H1 (cell line): ENCODE measurements at regions not wholly inside any gene's neighbourhood (a gene's known extent, or its start where the extent isn't known, plus 50 kb on each side); places are given as distances from the start of the nearest gene placed in this dataset.

Source experiments
- CTCF ChIA-PET: fragments of 300-600 bp; sonication (Branson Sonifier 250); formaldehyde crosslinking; loops from one replicate; lab custom pipeline; 2021; ENCODE audit not compliant: partially characterized antibody; lab: Charles Lee
- POLR2A ChIA-PET: fragments of 300-600 bp; sonication (Branson Sonifier 250); formaldehyde crosslinking; loops from one replicate; lab custom pipeline; 2021; ENCODE audit warnings: inconsistent platforms; ENCODE audit not compliant: partially characterized antibody; lab: Charles Lee
- DNase-seq, 2 experiments: peaks; one replicate each; pipeline versions ENCODE4 v3.0.0 to v3.0.0-alpha.2; 2010 to 2022; ENCODE audit warnings: low spot score in 2 of 2, low read depth in 1 of 2, mixed read lengths in 1 of 2
- FAIRE-seq: peaks from 2 replicates; lab custom pipeline; 2011; peaks lifted over from hg19 to GRCh38; lab: Jason Lieb, UNC
- H2AFZ ChIP-seq: 2 replicates; pipeline ENCODE4 v1.8.1; 2012; ENCODE audit warnings: low read length, inconsistent platforms
- H2AK5ac ChIP-seq: 2 replicates; pipeline ENCODE4 v1.6.1; 2013; ENCODE audit warnings: low read depth, low read length
- H2BK120ac ChIP-seq: replicated peaks from 2 replicates; pipeline ENCODE3; 2013; ENCODE audit warnings: low read depth, low read length, inconsistent platforms
- H2BK12ac ChIP-seq: 2 replicates; pipeline ENCODE4 v1.6.1; 2013; ENCODE audit warnings: low read depth, low read length
- H2BK15ac ChIP-seq: 2 replicates; pipeline ENCODE4 v1.6.1; 2013; ENCODE audit warnings: low read length
- H2BK20ac ChIP-seq: 2 replicates; pipeline ENCODE4 v1.6.1; 2013; ENCODE audit warnings: low read length
- H2BK5ac ChIP-seq: 2 replicates; pipeline ENCODE4 v1.6.1; 2013; ENCODE audit warnings: low read depth, low read length
- H3K14ac ChIP-seq: 2 replicates; pipeline ENCODE4 v1.6.1; 2013; ENCODE audit warnings: inconsistent platforms; ENCODE audit not compliant: insufficient read length
- H3K18ac ChIP-seq: 2 replicates; pipeline ENCODE4 v1.6.1; 2013; ENCODE audit warnings: low read length; ENCODE audit errors: extremely low read depth
- H3K23ac ChIP-seq: 2 replicates; pipeline ENCODE4 v1.6.1; 2013; ENCODE audit warnings: inconsistent platforms; ENCODE audit not compliant: insufficient read length
- H3K23me2 ChIP-seq: 2 replicates; pipeline ENCODE4 v1.6.1; 2013; ENCODE audit warnings: low read depth, low read length
- H3K27ac ChIP-seq: 2 replicates; pipeline ENCODE4 v1.6.1; 2011; ENCODE audit warnings: low read depth, low read length, inconsistent platforms
- H3K27me3 ChIP-seq, 4 experiments: replicated peaks in 1 of 4; 1 replicate in 1 of 4; 2 replicates in 3 of 4; pipeline versions ENCODE4 v1.6.1 to v1.8.1; 2011 to 2013; ENCODE audit warnings: low read length in 3 of 4, mild to moderate bottlenecking in 3 of 4, inconsistent platforms in 2 of 4, mixed read lengths in 2 of 4, moderate library complexity in 1 of 4; ENCODE audit not compliant: control insufficient read depth in 3 of 4, insufficient read depth in 3 of 4; ENCODE audit errors: extremely low read depth in 1 of 4
- H3K36me3 ChIP-seq, 4 experiments: 2 replicates each; pipeline versions ENCODE4 v1.6.1 to v1.8.1; 2011 to 2013; ENCODE audit warnings: mild to moderate bottlenecking in 4 of 4, low read length in 3 of 4, moderate library complexity in 2 of 4, control low read depth in 1 of 4, inconsistent platforms in 1 of 4; ENCODE audit not compliant: insufficient read depth in 4 of 4, control insufficient read depth in 2 of 4
- H3K4ac ChIP-seq: replicated peaks from 2 replicates; pipeline ENCODE3; 2013; ENCODE audit warnings: low read length, low read depth, mixed read lengths, inconsistent platforms; ENCODE audit not compliant: insufficient read length
- H3K4me1 ChIP-seq, 4 experiments: replicated peaks in 1 of 4; 1 replicate in 1 of 4; 2 replicates in 3 of 4; pipeline versions ENCODE4 v1.6.1 to v1.8.1; 2011 to 2013; ENCODE audit warnings: low read length in 3 of 4, inconsistent platforms in 2 of 4, mixed read lengths in 1 of 4; ENCODE audit not compliant: insufficient read depth in 4 of 4, control insufficient read depth in 3 of 4
- H3K4me2 ChIP-seq, 2 experiments: 2 replicates each; pipeline versions ENCODE4 v1.6.1 to v1.8.1; 2011 to 2013; ENCODE audit warnings: low read depth in 2 of 2, low read length in 2 of 2, control low read depth in 1 of 2, inconsistent platforms in 1 of 2, mild to moderate bottlenecking in 1 of 2; ENCODE audit not compliant: insufficient read depth in 1 of 2
- H3K4me3 ChIP-seq, 4 experiments: fragments of 200-600, 300-600 bp in 1 of 4; sonication (generic), shearing (Covaris generic), sonication (Bioruptor Twin) in 1 of 4; 2 replicates each; pipeline versions ENCODE4 v1.5.1 to v1.8.1; 2011 to 2016; ENCODE audit warnings: low read length in 4 of 4, low read depth in 3 of 4, control low read depth in 2 of 4, inconsistent platforms in 2 of 4, mild to moderate bottlenecking in 2 of 4, mixed read lengths in 1 of 4, moderate library complexity in 1 of 4; ENCODE audit not compliant: insufficient read depth in 2 of 4; ENCODE audit errors: extremely low read depth in 1 of 4
- H3K56ac ChIP-seq: replicated peaks from 2 replicates; pipeline ENCODE3; 2013; ENCODE audit warnings: low read depth, mild to moderate bottlenecking, mixed read lengths, low read length, inconsistent platforms; ENCODE audit not compliant: insufficient read length
- H3K79me1 ChIP-seq: 2 replicates; pipeline ENCODE4 v1.6.1; 2013; ENCODE audit warnings: low read depth, low read length, control low read depth
- H3K79me2 ChIP-seq, 2 experiments: 2 replicates each; pipeline versions ENCODE4 v1.6.1 to v1.8.1; 2012 to 2013; ENCODE audit warnings: low read length in 2 of 2, mild to moderate bottlenecking in 2 of 2, inconsistent platforms in 1 of 2; ENCODE audit not compliant: insufficient read depth in 2 of 2, control insufficient read depth in 1 of 2
- H3K9ac ChIP-seq, 4 experiments: replicated peaks in 1 of 4; 1 replicate in 1 of 4; 2 replicates in 3 of 4; pipeline versions ENCODE4 v1.6.1 to v1.8.1; 2011 to 2013; ENCODE audit warnings: low read depth in 3 of 4, low read length in 3 of 4, control low read depth in 2 of 4, mild to moderate bottlenecking in 2 of 4, moderate library complexity in 2 of 4, inconsistent platforms in 1 of 4; ENCODE audit errors: extremely low read depth in 1 of 4
- H3K9me3 ChIP-seq, 2 experiments: 2 replicates each; pipeline versions ENCODE4 v1.6.1 to v1.8.1; 2012 to 2013; ENCODE audit warnings: mild to moderate bottlenecking in 2 of 2, moderate library complexity in 2 of 2, control low read depth in 1 of 2, inconsistent platforms in 1 of 2, low read depth in 1 of 2, low read length in 1 of 2, mixed read lengths in 1 of 2; ENCODE audit not compliant: insufficient read depth in 2 of 2
- H4K20me1 ChIP-seq, 2 experiments: replicated peaks in 1 of 2; 2 replicates each; pipeline versions ENCODE3 to v1.8.1; 2011 to 2013; ENCODE audit warnings: inconsistent platforms in 2 of 2, low read length in 2 of 2, mild to moderate bottlenecking in 1 of 2; ENCODE audit not compliant: insufficient read depth in 2 of 2, control insufficient read depth in 1 of 2
- H4K5ac ChIP-seq: 2 replicates; pipeline ENCODE4 v1.6.1; 2013; ENCODE audit warnings: low read length, low read depth, mixed read lengths, inconsistent platforms; ENCODE audit not compliant: insufficient read length
- H4K8ac ChIP-seq: 2 replicates; pipeline ENCODE4 v1.8.0; 2013; ENCODE audit warnings: mild to moderate bottlenecking, moderate library complexity, low read length, inconsistent platforms; ENCODE audit not compliant: insufficient read depth; ENCODE audit errors: extremely low read depth
- H4K91ac ChIP-seq: replicated peaks from 2 replicates; pipeline ENCODE3; 2013; ENCODE audit warnings: low read length, mixed read lengths, inconsistent platforms; ENCODE audit not compliant: insufficient read length
- CHD2 ChIP-seq: IDR thresholded peaks from 2 replicates; pipeline ENCODE4 v1.6.1; 2012; ENCODE audit warnings: low read length, improper control_type of control experiment
- CREB1 ChIP-seq: IDR thresholded peaks from 2 replicates; pipeline ENCODE4 v1.6.1; 2012; ENCODE audit warnings: inconsistent platforms
- CTCF ChIP-seq, 3 experiments: IDR thresholded peaks; 1 replicate in 2 of 3; 2 replicates in 1 of 3; pipeline versions ENCODE4 v1.5.1 to v1.6.1; 2011; ENCODE audit warnings: low read length in 3 of 3, mild to moderate bottlenecking in 3 of 3, inconsistent platforms in 2 of 3, low read depth in 1 of 3, moderate library complexity in 1 of 3; ENCODE audit not compliant: insufficient read depth in 1 of 3; ENCODE audit errors: control extremely low read depth in 1 of 3
- HDAC6 ChIP-seq: IDR thresholded peaks from one replicate; pipeline ENCODE4 v1.7.1; 2012; ENCODE audit warnings: low read depth, mild to moderate bottlenecking, inconsistent platforms, low read length, moderate library complexity
- RFX5 ChIP-seq: IDR thresholded peaks from 2 replicates; pipeline ENCODE4 v1.6.1; 2011; ENCODE audit warnings: low read depth, low read length, improper control_type of control experiment, borderline replicate concordance
- YY1 ChIP-seq: IDR thresholded peaks from 2 replicates; pipeline ENCODE4 v1.6.1; 2011; ENCODE audit warnings: low read depth, mild to moderate bottlenecking, low read length
- WGBS, 2 experiments: shearing (Covaris generic) in 1 of 2; methylation state at CpG; one replicate each; pipeline versions ENCODE4 v1.1.6 to v1.1.7; 2013 to 2015; ENCODE audit warnings: low lambda C conversion rate in 2 of 2, mixed read lengths in 2 of 2, inconsistent platforms in 1 of 2, low coverage in 1 of 2, missing lambda C conversion rate in 1 of 2; ENCODE audit not compliant: insufficient replicate concordance in 2 of 2, insufficient coverage in 1 of 2, insufficient read length in 1 of 2; ENCODE audit errors: extremely low coverage in 1 of 2, missing lambda C conversion rate in 1 of 2; 5-methylcytosine and 5-hydroxymethylcytosine counted together

- Histone ChIP-seq H3K9ac (no peak overlapping the region), H4K20me1 (peaks cover 1 to 4% of the 10 kb centered on the region in 2 experiments), H3K79me2 (no peaks in the 10 kb centered on the region), H2BK20ac (no peak overlapping the region), H2BK120ac (no peak overlapping the region), H2AK5ac (no peak overlapping the region), H3K23ac (no peak overlapping the region), H3K14ac (no peak overlapping the region), H3K4me3 (no peak overlapping the region), H2BK12ac (no peak overlapping the region), H2AFZ (no peak overlapping the region), H2BK15ac (no peak overlapping the region), H3K18ac (no peak overlapping the region), H4K91ac (no peak overlapping the region), H3K79me1 (no peaks in the 10 kb centered on the region), H3K56ac (no peak overlapping the region), H3K4me1 (peaks cover 0 to 12% (median 3%) of the 10 kb centered on the region in 4 experiments; a peak in 1 of 7 replicates), H3K27ac (no peak overlapping the region), H3K9me3 (peaks cover 3 to 5% of the 10 kb centered on the region in 2 experiments; a peak in 1 of 4 replicates), H3K27me3 (no peaks in the 10 kb centered on the region), H3K23me2 (no peaks in the 10 kb centered on the region), H4K5ac (no peak overlapping the region), H2BK5ac (no peak overlapping the region), H3K4me2 (no peak overlapping the region), H3K36me3 (no peaks in the 10 kb centered on the region), H3K4ac (no peak overlapping the region), H4K8ac (no peak overlapping the region)
- ChIA-PET POLR2A (no interaction called here), CTCF (interaction anchor here (0.6 to 5.3 kb wide), 4 partner anchors 14 to 106 kb away, joined by 3 to 45 read pairs (median 3); no protein-coding TSS in a partner anchor)
- FAIRE-seq = no peak
- 87% methylated on average over 23 of the region's 23 CpGs; no CpG with 5 or more reads in 1 of the 2 experiments for WGBS, 2 experiments
- DNase-seq = no peak
- TF ChIP-seq HDAC6 = no peak
- no peak for TF ChIP-seq CREB1
- TF ChIP-seq CHD2 = no peak
- TF ChIP-seq CTCF (IDR thresholded peaks at IDR 0.05; ENCODE audit: control extremely low read depth in 1 of 3, insufficient read depth in 1 of 3, low read depth in 1 of 3, low read length in 3 of 3) = no peak
- TF ChIP-seq RFX5 = no peak
- TF ChIP-seq YY1 = no peak
Measured at GRCh38 chr20:62574230-62574993, 67.9 kb upstream of the SLCO4A1 start.
